ENCODE measurements at regions not wholly inside any gene's neighbourhood (a gene's known extent, or its start where the extent isn't known, plus 50 kb on each side); places are given as distances from the start of the nearest gene placed in this dataset.

DNA sequence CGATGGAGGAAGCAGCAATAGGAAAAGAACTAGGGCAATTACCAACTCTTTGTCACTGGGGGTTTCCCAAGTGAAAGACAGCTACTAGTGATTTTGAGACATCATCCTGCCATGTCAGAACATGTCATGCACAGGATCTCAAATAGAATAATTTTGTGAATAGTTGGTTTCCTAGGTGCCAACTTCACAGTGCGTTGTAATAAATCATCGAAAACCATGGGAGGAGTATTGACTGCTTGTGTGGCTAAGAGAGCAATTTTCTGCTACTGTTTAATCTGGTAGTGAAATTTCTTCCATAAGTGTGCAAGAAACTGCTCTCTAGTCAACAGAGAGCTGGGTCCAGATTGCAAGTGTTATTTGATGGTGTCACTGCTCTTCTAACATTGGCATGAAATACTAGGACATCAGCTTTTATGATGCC lies 168.6 kb downstream of the NNT start:
- no peak for DNase-seq
- intact Hi-C loops (cut with DNase I; ENCODE audit: low total_unique reads) = no loop called here
- Histone ChIP-seq H3K27me3 (no peaks in the 10 kb centered on the region), H3K4me1 (peaks cover 0 to 19% (median 2%) of the 10 kb centered on the region in 4 donors), H3K27ac (no peak overlapping the region), H3K4me3 (no peak overlapping the region), H3K36me3 (no peaks in the 10 kb centered on the region), H3K9me3 (no peaks in the 10 kb centered on the region)
- TF ChIP-seq, protein P1, sequence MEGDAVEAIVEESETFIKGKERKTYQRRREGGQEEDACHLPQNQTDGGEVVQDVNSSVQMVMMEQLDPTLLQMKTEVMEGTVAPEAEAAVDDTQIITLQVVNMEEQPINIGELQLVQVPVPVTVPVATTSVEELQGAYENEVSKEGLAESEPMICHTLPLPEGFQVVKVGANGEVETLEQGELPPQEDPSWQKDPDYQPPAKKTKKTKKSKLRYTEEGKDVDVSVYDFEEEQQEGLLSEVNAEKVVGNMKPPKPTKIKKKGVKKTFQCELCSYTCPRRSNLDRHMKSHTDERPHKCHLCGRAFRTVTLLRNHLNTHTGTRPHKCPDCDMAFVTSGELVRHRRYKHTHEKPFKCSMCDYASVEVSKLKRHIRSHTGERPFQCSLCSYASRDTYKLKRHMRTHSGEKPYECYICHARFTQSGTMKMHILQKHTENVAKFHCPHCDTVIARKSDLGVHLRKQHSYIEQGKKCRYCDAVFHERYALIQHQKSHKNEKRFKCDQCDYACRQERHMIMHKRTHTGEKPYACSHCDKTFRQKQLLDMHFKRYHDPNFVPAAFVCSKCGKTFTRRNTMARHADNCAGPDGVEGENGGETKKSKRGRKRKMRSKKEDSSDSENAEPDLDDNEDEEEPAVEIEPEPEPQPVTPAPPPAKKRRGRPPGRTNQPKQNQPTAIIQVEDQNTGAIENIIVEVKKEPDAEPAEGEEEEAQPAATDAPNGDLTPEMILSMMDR (IDR thresholded peaks at IDR 0.05) = no peak

DNA sequence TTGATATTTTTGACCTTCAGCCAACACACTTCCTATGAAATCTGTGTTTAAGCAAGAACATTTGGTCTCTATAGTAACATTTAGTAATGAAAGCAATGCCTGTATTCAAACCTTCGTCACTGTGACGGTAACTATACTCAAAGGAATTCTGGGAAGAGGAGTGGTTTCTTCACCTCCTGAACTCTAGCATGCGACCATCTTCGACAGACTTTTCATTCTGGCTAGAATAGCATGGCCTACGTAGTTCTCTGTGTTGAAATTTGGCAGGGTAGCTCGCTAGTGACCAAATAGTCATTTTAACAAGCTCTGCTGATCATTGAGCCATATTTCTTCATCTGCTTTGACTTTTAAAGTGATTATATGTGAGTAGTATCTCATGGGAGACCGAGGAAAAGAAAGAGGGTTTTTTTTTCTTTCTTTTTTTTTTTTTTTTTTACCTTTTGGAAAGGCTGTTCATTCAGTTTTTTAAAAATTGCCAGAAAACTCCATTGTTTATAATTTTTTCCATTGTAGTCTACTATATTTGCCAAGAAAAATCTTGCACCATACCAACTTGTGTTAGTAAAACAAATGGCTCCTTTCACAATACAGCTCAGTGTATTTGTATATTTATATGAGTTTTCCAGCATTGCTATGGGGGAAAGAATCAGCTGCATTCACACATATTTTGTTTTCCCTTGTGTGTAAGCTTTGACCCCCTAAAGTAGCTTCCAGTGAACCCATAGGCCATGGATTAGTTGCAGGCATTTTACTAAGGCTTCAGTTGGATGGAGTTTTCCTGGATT lies 166.8 kb downstream of the NNT start:
- no peaks in the 10 kb centered on the region for H3K36me3 ChIP-seq
- peaks cover 0 to 19% (median 2%) of the 10 kb centered on the region in 4 donors for H3K4me1 ChIP-seq
- intact Hi-C loops (cut with DNase I; ENCODE audit: low total_unique reads) = no loop called here
- TF ChIP-seq, protein P1 (IDR thresholded peaks at IDR 0.05) = no peak
- no peaks in the 10 kb centered on the region for H3K9me3 ChIP-seq
- no peak overlapping the region for H3K4me3 ChIP-seq
- peak overlapping the region; percentile 65 to 66 for H3K27ac ChIP-seq
- DNase-seq = peak; percentile 51 to 77
- H3K27me3 ChIP-seq = no peaks in the 10 kb centered on the region

Data from tibial artery (tissue), 4 donors.